Fibroblast of skin of scalp (primary cell): ENCODE measurements at regions not wholly inside any gene's neighbourhood (a gene's known extent, or its start where the extent isn't known, plus 50 kb on each side); places are given as distances from the start of the nearest gene placed in this dataset.

ENCODE experiments used
- DNase-seq: peaks from one replicate; pipeline ENCODE4 v3.0.0-alpha.2; 2013

- peak; percentile 75 for DNase-seq
Observed at GRCh38 chr19:28971049-28971448, 241.9 kb downstream of the UQCRFS1 start.

GRCh38 chr19:28968721-28969120 is 244.2 kb downstream of the UQCRFS1 start:
- DNase-seq, result no peak

- peak; percentile 76 for DNase-seq
Observed at GRCh38 chr19:28966737-28967399, 246.1 kb downstream of the UQCRFS1 start.

GRCh38 chr19:28964500-28964899 is 248.5 kb downstream of the UQCRFS1 start:
- no peak for DNase-seq

DNA sequence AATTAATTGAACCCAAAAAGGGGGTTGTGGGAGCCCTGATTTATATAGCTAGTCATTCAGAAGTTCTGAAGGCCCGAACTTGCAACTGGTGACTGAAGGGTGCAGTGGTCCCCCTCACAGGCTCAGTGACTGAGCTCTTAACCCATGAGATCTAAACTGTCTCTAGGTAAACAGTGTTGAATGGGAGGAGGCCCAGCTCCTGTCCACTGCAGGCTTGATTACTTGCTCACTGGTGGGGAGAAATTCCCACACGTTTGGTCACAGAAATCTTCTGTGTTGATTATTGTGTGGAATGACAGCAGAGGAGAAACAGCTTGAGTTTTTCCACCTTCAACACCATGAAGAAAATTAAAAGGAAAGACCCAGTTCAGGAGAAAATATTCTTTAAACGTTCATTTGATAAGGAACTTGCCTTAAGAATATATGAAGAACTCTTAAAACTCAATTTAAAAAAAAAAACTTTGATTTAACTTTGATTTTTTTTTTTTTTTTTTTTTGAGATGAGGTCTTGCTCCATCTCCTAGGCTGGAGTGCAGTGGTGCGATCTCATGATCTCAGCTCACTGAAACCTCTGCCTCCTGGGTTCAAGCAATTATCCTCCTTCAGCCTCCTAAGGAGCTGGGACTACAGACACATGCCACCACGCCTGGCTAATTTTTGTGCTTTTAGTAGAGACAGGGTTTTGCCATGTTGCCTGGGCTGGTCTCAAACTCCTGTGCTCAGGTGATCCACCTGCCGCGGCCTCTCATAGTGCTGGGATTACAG is 249.3 kb downstream of the UQCRFS1 start:
- DNase-seq, result no peak

GRCh38 chr19:28961772-28962500 is 251.0 kb downstream of the UQCRFS1 start:
- DNase-seq, result peak; percentile 92

DNA sequence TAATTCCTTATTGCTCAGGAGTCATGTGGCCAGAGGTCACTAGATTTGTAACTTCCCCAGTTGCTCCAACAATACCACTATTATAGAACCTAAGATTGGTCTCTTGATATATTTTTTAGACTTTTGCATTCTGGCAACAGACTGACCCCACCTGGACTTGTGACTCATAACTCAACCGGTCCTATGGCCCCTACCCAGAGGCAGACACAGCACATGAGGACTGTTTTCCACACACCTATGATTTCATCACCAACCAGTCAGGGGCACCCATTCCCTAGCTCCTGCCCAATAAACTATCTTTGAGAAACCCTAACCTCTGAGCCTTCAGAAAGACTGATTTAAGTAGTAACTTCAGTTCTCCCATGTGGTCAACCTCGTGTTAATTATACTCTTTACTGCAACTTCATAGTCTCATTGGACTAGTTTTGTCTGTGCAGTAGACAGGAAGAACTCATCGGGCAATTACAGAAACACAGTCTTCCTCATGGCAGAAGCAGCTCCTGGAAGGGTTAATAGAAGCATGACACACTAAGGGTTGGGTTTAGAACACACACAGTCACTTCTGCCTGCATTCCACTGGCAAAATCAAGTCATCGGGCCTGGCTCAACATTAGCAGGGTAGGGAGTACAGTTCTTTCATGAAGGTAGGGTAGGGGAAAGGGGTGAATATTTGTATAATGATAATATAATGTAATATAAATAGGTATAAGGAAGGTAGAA is 251.8 kb downstream of the UQCRFS1 start:
- peak; percentile 82 for DNase-seq

- no peak for DNase-seq
Observed at GRCh38 chr19:28960586-28960985, 252.4 kb downstream of the UQCRFS1 start.

GRCh38 chr19:28956961-28957360 is 256.0 kb downstream of the UQCRFS1 start:
- DNase-seq, result no peak

GRCh38 chr19:28956421-28956820 is 256.5 kb downstream of the UQCRFS1 start:
- no peak for DNase-seq

DNA sequence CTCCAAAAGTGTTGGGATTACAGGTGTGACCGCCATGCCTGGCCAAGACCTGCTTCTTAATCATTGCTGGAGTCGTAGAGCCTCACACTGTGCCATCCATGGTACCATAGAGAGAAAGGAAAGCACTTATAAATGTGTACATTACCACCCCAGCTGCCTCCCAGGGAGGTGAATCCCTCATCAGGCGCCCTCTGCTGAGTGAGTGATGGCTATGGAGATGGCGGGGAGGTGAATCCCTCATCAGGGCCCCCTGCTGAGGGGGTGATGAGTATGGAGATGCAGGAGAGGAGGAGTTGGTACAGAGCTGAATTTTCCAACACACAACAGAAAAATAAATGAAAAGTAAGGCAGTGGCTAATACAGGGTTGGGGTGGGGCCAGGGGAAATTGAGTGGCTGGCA is 263.4 kb downstream of the UQCRFS1 start:
- no peak for DNase-seq

- DNase-seq, result no peak
Observed at GRCh38 chr19:28949027-28949426, 263.9 kb downstream of the UQCRFS1 start.

DNA sequence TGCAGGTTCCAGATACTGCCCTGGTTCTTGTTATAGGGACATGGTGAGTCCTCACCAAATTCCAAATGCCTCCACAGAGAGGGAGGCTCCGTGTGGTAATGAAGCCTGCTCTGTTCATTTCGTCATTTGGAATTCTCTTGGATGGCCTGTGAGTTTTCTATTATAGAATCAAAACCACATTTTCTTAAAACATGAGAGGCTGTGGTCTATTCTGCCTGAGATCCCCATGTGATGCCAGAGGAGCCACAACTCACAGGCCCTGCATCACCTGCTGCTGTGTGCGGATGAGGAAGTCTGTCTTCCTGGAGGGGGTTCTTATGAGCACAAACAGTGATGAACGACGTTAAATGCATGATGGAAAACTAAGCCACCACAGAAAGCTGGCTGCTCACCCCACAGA is 264.4 kb downstream of the UQCRFS1 start:
- peak; percentile 74 for DNase-seq

GRCh38 chr19:28948026-28948425 is 264.9 kb downstream of the UQCRFS1 start:
- no peak for DNase-seq

GRCh38 chr19:28943651-28944050 is 269.3 kb downstream of the UQCRFS1 start:
- DNase-seq, result no peak

- DNase-seq, result no peak
Observed at GRCh38 chr19:28941833-28942232, 271.1 kb downstream of the UQCRFS1 start.

- DNase-seq, result peak; percentile 89
Observed at GRCh38 chr19:28940751-28941500, 272.0 kb downstream of the UQCRFS1 start.

DNA sequence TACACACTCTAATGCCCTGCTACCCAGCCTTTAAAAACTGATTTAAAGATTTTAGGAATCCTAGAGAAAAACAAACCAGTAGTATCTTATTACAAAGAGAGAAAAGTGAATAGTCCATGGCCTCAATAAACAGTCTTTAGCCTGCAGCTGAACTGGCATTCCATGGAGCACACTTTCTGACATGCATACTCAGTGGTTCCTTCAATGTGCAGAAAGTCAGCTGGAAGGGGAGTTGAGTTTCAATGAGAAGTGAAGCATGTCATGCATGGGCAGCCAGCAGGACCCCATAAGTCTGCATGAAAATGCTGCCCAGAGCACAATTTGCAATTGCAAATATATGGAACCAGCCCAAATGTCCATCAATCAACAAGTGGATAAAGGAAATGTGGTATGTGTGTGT is 273.7 kb downstream of the UQCRFS1 start:
- DNase-seq, result no peak

- no peak for DNase-seq
Observed at GRCh38 chr19:28936001-28936400, 276.9 kb downstream of the UQCRFS1 start.

- DNase-seq, result peak; percentile 70
Observed at GRCh38 chr19:28934631-28935030, 278.3 kb downstream of the UQCRFS1 start.

DNA sequence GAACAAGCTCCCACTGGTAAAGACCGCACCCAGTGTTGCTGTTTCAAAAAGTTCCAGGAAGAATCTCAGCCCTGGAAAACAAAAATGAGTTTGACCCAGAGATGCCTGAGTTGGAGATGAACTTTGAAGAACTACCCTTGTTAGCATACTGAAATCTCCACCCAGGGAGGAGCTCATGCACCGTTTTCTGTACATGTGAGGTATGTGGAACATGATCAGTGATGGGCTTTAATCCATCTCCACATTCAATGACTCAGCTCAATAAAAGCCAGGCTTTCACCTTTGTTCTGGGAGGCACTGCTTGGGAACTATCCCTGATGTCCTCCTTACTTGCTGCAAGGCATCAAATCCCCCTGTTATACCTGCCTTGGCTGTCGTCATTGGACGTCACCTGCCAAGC is 279.9 kb downstream of the UQCRFS1 start:
- DNase-seq, result no peak

- no peak for DNase-seq
Observed at GRCh38 chr19:28932446-28932845, 280.5 kb downstream of the UQCRFS1 start.
